ENCODE measurements at regions not wholly inside any gene's neighbourhood (a gene's known extent, or its start where the extent isn't known, plus 50 kb on each side); places are given as distances from the start of the nearest gene placed in this dataset.
"Not testable (repeated sequence)": the region's sequence is repeated elsewhere in the genome, so short reads cannot be mapped to it uniquely, and the experiment has no call there.

DNA sequence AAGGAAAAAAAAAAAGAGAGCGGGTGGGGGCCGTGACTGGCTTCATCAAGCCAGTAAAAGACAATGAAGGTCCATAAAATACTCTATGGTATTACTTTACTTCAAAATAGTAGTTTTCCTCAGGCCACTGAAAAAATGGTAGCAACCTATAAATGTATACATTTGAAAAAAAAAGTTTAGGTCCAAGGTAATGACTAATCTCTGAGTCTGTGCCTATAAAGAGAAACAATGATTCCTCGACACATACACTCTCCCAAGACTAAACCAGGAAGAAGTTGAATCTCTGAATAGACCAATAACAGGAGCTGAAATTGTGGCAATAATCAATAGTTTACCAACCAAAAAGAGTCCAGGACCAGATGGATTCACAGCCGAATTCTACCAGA lies 84.5 kb upstream of the SIRPG start:
- not testable (repeated sequence) for DNase-seq

DNA sequence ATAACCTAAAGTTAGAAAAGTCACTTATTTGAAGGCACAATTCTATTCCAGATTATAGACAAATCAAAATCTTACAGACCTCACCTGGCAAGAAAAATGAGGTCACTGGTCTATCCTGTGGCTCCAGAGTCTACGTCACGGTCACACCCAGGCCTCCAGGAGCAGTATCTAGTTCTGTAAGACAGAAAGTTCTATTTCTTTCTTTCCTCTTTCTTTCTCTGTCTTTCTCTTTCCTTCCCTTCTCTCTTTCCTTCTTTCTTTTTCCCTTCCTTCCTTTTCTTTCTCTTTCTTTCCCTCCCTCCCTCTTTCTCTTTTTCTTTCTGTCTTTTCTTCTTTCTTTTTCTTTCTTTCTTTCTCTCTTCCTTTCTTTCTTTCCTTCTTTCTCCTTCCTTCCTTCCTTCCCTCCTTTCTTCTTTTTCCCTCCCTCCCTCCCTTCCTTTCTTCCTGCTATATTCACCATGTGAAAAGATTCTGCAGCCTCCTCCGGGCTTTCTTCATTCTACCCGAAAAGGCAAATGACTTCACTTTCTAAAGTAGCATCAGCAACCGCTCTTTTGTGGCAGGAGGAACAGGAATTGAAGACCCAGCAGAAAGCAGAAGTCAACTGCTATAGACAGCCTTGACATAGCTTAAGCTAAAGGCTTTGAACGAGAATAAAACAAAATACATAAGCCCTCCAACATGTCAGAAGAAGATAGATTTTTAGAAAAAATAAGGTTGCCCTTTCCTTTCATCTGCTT lies 83.9 kb upstream of the SIRPG start:
- DNase-seq = no peak

DNA sequence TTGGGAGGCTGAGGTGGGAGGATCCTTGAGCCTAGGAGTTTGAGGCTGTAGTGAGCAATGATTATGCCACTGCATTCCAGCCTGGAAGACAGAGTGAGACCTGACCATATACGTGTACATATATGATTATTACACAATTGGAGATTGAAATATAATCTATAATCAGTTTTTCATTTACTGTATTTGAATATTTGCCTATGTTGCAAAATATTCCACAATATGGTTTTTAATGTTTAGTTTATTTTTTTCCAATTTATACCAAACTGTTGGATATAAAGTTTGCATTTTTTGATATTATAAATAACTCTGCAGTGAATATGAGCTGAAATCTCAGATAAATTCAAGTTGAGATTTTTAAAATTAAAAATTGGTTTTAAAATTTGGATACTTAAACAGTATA lies 79.6 kb upstream of the SIRPG start:
- DNase-seq = no peak

DNA sequence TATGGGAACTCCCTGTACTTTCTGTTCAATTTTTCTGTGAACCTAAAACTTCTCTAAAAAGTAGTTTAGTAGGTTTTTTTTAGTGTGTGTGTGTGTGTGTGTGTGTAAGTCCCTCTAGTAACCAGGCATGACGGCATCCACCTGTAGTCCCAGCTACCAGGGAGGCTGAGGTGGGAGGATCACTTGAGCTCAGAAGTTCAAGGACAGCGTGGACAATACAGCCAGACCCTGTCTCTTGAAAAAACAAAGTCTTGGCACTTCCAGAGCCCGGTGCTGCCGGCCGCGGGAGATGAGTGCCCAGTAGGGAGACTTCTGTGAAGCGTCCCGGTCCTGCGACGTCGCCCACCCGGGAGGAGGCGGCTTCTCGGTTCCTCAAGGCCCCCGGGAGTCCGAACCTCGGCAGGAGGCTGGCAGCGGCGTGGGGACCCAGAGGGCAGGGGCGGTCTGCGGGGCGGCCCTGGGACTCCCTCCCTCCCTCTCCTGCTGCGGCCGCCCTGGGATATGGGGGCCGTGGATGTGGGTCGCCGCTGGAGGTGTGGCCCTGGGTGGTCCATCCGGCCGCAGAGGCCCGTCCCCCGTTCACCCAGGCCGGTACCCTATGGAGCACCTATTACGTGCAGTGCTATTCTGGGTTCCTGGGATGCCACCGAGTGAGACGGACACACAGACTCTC lies 78.0 kb upstream of the SIRPG start:
- no peak for DNase-seq

DNA sequence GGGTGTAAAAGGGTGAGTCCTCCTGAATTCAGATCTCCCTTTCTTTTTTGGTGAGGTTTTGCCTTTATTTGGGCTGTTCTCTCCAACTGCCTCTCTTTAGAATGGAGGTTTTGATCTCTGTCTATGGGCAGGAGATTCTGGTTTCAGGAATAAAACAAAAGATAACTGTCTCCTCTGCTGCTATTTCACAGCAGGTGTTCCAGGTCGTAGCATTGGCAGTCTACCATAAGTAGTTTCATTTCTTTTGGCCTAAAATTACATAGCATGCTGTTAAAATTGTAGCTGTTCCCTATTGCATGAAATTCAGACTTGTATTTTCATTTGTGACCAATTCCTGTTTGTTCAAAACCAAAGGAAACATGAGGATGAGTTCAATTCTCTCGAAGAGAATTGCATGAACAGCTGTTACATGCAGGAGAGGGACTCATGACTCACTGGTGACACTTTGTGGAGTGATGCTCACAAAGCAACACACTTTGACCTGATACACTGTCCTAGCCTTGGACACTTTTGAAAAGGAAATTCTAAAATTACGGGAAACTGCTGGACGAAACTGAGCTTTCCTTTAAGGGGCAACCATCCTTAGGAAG lies 76.8 kb upstream of the SIRPG start:
- DNase-seq = no peak

DNA sequence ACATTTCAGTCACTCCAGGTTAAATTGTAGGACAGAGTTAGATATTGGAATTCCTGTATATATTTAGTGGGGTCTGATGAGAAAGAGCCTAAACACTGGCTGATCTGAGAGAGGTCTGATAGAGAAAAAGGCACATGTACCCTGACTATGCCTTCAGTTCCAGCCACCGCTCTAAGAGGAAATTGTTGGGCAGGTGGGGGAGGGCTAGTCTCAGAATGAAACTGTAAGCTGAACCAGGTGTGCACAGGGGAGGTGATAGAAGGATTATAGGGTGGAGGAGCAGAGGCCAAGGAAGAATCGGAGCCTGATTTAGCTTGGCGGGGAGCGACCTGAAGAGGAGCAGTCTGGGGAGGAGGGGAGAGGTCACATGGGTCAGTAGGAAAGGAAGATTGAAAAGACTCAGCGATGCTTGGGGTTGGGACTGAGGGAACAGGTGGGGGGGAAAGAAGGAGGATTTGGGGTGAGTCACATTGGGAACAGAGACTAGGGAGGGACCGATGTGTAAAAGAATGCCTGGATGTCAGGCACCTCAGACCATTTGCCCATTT lies 74.3 kb upstream of the SIRPG start:
- peak; percentile 20 for DNase-seq

DNA sequence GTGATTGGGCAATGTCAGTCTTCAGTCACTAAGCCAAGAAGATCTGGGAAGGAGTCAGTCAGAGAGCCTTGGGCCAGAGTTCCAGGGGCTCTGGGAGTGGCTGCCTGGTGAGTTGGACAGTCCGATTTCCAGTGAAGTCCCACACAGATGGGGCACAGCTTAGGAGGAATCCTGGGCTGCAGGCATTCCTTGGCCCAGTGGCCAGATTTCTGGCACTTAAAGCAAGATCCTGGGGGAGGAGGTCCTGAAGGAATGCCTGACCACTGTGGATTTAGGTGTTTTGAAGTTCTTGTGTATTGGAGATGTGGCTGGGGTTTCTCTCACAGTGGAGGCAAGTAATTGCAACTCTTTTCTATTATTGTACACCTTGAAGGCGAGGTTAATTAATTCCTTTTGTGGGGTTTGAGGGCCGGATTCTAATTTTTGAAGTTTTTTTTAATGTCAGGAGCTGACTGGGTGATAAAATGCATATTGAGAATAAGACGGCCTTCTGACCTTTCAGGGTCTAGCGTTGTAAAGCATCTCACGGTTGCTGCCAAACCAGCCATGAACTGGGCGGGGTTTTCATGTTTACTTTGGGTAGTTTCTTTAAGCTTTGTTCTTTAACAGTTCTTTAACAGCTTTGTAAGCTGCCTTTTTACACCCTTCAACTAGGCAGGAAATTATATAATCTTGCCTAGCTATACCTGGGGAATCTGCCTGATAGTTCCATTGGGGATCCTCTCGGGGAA lies 73.6 kb upstream of the SIRPG start:
- not testable (repeated sequence) for DNase-seq

DNA sequence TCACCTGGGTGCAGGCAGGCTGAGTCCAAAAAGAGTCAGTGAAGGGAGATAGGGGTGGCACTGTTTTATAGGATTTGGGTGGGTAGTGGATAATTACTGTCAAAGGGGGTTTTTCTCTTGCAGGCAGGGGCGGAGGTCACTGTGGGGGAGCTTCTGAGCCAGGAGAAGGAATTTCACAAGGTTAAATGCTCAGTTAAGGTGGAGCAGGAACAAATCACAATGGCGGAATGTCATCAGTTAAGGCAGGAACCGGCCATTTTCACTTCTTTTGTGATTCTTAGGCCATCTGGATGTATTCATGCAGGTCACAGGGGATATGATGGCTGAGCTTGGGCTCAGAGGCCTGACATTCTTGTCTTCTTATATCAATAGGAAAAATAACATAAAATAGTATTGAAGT lies 69.7 kb upstream of the SIRPG start:
- not testable (repeated sequence) for DNase-seq

DNA sequence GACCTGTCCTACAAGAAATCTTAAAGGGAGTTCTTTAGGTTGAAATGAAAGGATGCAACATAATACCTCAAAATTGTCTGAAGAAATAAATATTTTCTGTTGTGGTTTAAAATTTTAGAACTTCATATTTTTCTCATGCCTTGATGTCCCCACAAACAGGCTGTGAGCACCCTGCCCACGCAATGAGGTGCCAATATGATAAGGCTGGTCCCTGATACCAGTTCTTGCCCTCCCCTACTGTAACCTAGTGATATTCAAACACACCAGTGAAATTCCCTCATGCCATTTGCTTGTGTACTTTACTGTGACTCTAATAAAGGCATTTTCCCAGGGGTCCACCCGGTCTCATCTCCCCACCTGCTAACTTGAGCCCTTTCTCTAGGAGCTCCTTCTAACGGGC lies 67.3 kb upstream of the SIRPG start:
- no peak for DNase-seq

DNA sequence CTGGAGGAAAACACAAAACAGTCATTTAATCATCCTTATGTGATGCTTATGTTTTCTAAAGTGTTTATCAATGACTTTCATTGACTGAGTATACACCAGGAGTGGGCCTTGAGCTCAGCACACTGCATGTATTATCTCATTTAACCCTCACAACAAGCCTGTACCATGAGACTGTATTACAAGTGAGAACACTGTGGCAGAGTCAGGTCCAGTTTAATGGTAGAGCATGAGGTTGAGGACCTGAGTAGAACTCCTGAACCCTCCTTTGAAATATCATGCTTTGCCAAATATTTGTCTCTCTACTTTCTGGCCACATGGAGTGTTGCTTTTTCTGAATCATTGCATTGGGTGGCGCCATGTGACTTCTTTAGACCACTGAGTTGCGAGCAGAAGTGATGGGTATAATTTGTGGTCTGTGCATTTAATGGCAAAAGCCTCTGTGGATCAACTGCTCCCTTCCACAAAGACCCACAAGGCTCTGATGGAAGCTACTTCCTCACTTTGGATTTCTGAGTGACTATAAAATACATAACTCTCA lies 65.0 kb upstream of the SIRPG start:
- no peak for DNase-seq

DNA sequence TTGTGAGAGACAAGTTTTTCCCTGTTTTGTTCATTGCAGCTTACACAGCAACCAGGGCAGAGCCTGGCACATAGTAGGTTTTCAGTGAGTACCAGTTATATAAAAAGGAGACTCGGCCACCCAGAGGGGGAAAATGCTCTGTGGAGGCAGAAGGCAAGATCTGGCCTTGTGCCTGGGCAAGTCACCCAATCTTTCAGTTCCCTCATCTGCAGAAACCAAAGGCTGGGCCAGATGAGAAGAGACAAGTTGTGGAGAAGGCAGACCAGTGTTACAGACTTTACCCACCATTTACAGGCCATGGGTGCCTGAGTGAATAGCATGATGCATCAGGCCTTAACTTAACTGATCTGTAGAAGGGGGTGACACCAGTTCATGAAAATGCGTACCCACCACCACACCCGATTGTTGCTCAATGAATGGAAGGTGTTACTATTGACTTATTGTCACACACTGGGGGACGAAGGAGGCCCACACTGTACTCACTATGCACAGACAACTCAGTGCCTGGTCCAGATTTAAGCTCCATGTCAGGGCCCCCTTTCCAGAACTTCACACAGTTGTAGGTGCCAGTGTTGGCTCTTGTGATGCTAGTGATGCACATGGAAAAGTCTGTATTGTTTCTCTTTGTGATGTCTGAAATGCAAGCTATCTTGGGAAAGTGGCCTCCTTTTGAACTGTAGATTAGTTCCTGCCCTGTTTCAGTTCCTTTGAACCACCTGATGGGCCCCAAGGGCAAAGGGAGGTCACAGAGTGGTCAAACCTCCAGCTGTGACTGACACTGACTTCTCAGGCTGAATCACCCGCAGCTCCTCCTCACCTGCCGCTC lies 64.3 kb upstream of the SIRPG start:
- DNase-seq = no peak

DNA sequence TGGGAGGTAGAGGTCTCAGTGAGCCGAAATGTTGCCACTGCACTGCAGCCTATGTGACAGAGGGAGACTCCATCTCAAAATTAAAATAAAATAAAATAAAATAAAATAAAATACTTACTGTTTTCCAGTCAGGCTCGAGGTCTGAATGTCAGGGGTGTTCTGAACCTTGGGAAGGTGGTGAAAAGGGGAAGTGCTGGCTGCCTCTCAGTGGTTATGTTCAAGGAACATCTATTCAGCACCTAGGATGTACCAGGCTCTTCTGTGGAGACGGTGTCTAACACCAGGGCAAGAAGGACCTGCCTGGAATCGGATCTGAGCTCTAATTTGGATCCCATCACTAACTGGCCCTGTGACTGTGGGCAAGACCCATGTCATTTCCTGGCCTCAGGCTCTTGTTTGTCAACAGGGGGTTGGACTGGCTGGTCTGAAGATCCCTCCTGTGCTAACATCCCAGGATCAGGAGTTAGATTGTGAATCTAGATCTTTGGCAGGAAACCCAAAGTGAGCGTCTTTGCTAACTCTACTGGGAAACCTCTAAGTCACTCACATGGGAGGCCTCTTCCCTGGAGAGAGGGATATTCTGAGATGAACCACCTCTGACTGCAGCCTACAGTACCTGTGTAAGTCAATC lies 63.4 kb upstream of the SIRPG start:
- no peak for DNase-seq

DNA sequence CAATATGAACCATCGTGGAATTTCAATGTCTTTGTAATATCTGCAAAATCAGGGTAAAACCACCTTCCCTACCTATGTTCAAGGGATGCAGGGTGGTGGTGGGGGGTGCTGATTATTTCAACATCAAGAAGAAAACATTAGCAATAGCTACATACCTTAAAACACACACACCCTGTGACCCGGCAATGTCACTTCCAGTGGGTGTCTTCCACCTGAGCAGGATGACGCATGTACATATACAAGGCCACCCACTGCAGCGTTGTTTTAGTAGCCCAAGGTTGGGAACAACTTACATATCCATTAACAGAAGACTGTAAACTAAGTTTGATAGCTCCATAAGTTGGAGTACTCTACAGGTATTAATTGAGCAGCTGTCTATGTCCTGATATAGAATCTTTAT lies 62.6 kb upstream of the SIRPG start:
- DNase-seq = no peak

DNA sequence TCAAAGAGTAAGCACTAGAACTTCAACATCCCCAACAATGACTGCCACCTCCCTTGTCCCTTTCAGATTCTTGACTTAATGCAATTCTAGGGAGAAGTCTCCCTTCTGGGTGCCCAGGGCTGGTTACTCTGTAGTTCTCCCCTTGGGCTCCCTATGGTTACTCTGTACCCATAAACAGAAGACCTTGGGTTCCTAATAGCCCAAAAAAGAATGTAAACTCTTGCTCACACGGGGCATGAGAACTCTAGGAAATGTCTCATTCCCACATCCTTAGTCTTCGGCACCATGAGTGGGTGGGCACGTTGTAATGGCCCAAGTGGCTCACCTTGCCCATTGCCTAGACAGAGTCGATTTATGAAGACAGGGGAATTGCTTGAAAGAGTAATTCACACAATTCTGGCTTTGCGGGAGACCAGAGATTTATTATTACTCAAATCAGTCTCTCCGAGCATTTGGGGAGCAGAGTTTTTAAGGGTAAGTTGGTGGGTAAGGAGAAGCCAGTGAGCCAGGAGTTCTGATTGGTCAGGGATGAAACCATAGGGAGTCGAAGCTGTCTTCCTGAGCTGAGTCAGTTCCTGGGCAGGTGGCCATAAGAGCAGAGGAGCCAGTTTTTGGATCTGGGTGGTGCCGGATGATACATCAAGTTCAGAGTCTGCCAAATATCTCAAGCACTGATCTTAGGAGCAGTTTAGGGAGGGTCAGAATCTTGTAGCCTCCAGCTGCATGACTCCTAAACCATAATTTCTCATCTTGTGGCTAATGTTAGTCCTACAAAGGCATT lies 61.2 kb upstream of the SIRPG start:
- DNase-seq = no peak

DNA sequence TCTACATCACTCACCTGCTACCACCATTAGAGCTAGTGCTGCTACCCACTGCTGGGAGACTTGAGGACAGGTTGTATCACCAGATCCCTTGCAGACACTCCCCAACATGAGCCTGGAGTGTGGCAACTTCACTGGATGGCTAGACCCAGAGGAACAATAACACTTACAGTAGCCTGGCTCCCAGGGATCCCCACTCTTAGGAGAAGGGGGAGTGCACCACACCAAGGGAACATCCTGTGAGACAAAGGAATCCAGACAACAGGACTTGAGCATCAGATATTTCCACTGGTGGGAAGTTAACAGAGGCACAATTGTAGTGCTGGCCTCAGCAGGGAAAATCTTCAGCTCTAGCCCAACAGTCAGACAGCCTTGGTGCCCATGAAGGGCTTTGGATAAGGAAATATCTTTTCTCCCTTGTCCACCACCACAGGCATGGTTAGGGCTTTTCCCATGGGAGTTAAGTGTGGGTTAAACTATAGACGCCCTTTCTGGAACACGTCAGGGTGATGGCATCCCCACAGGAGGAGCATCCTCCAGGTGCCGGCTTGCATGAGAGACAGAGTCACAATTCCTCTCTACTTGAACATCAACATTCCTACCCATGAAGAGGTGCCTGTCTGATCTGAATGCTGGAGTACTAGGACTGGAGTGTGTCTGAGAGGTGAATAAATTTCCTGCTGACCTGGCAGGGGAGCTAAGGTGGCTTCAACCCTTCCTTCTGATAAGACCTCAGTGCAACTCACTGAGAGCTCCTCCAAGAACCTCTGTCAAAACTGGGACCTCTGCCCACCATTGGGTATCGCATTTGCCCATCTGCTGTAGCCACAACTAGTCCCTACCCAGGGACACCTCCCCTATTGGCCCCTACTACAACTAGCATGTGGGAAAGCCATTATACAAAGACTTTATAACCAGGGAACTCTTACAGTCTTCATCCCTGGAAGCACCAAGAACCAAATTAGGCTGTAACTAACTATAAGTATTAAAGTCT lies 55.4 kb upstream of the SIRPG start:
- no peak for DNase-seq

DNA sequence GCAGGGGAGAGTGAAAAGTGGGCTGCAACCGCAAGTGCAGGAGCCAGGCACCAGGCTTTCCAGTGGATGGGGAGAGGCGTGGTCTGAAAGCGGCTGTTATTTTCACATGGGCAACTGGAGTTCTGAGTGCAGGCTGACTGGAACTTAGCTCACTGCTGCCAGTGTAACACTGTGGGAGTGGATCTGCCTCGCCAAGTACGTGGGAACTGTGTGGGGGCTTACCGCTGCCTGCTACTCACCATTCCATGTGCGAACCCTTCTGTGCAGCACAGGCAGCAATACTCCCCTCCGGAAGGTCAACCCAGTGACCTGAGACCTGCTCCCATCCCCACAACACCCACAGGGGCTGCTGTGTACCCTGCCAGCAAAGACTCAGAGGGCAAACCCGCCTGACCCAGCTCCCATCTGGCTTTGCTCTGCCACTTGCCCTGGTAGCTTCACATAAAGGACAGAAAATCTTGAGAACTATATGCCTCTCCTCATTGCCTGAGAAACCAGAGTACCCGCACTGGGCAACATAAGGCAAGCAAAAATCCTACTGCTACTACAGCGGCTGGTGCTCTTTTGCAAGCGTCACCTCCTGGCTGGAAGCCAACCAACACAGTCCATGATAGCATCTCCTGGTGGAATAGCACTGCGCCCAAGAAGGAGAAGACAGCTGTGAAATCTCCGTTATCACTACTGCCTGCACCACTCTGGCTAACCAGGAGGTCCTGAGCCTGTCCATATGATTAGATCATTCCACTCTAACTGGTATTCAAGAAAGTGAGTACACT lies 54.4 kb upstream of the SIRPG start:
- DNase-seq = no peak

DNA sequence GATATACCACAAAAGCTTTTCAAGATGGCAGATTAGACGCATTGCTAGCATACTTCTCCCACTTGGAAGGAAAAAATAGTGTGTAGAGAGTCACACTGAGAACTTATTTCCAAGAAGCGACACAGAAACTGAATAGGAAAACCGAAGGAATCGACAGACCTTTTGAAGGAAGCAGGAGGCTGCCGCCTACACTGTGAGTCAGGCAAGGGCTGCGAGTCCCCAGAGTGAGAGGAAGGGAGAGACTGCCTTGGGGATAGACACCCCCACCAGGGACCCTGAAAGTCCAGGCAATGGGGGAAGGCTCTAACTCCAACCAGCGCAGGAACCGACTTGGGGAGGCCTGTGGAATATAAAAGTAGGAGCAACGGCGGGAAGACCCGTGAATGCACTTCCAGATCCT lies 53.7 kb upstream of the SIRPG start:
- DNase-seq = no peak

DNA sequence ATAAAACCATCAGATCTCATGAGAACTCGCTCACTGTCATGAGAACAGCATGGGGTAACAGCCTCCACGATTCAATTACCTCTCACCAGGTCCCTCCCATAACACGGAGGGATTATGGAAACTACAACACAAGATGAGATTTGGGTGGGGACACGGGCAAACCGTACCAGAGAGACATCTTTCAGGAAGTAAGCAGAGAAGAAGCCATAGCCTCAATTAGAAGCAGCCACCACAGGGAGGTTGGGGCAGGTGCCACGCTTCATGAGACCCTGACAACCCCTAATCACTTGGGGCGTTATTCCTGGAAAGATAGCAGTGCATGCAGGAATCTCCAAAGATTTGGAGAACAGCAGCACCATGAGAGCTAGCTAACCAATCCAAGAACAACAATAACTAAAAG lies 52.9 kb upstream of the SIRPG start:
- DNase-seq = no peak

Data from stimulated activated CD4-positive, alpha-beta T cell treated with anti-CD3 and anti-CD28 coated beads, Interleukin-12 subunit alpha, Interleukin-12 subunit beta, amount 100 ng/mL, for 4 hours (primary cell).